ENCODE measurements at regions not wholly inside any gene's neighbourhood (a gene's known extent, or its start where the extent isn't known, plus 50 kb on each side); places are given as distances from the start of the nearest gene placed in this dataset.
A peak's percentile ranks its signal among the peaks of the same experiment; 100 is the strongest.
"Not testable (repeated sequence)": the region's sequence is repeated elsewhere in the genome, so short reads cannot be mapped to it uniquely, and the experiment has no call there.

DNA sequence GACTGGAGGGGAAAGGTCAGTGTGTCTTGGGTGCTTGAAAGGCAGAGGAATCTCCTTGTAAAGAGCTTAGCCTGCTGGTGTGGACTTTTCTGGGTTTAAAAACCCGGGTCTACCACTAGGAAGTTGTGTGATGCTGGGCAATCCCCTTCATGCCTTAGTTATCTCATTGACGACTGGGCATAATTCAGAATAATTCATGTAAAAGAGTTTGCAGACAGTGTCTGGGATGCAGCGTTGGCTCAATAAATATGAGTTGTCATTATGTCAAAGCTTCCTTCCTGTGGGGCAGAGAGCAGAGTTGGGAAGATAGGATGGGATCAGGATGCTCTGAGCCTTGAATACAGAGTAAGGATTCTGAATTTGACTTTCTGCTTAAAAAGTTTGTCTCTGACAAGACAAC is 196.4 kb downstream of the ADRA2A start:
- no peak for DNase-seq

GRCh38 chr10:111273635-111274034 is 196.8 kb downstream of the ADRA2A start:
- DNase-seq: no peak

DNA sequence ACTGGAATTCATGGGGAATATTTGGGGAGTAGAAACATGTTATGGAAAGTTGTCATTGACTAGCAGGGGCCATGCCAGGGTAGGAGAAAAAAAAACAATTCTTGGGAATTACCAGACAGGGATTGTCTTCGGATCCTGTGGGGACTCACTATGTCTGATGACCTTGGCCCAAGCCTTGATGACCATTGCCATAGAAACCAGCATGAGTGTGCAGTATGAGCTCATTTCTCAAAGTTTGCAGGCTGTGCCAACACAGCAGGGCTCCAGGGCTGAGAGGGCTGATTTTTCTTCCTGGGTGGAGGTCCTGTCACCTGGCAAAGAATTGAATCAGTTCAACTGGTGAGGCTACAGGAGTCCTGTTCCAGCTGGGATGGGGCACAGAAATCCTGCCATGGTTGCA is 198.3 kb downstream of the ADRA2A start:
- DNase-seq: no peak

- DNase-seq: no peak
Measured at GRCh38 chr10:111277661-111278060, 200.8 kb downstream of the ADRA2A start.

DNA sequence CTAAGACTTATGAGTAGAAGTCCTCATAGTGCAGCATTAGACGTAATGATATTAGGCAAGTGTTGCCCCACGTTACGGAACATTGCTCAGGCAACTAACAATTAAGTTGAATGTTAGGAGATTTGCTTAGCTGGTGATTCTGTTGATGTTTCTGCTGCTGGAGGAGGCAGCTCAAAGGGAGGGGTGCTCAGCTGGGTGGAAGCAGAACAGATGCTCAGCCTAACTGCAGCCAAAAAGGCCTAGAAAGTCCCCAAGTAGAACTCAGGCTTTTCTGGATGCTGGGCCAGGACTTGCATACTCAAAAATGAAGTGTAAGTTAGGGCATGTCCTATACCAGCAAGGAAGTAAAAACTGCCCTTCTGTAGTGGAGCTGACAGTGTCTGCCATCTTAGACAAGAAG is 201.4 kb downstream of the ADRA2A start:
- no peak for DNase-seq

DNA sequence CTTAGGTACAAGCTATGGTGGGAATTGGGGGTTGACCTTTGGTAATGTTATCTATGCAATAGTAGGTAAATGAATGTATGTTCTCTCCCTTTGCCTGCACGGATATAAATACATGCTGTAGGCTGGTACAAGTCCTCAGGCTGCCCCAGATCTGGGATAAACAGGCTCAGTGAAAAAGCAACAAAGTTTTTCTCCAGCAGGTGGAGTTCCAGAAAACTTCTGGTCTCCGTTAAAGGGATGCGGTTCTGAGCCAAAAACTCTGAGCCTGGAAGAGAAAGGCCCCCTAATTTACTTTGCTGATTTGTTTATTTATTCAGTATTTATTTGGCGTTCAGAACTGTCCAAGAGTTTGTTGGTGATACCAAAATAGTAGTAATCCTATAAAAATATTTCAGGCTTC is 204.7 kb downstream of the ADRA2A start:
- DNase-seq: no peak

DNA sequence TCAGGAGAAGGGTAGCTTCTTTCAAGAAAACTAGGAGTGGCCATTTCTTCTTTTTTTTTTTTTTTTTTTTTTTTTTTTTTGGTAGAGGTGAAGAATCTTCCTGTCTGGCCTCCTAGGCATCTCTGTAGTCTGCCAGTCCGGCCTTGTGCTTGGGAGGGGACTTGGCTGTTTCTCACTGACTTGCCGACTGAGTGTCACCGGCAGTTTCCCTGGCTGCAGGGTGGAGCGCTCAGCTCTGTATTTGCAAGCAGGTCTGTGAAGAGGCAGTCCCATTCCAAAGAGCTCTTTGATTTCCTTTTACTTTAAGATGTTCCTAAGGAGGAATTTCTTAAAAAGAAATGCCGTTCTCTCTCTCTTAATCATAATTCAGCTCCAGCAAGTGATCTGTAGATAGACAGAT is 212.6 kb downstream of the ADRA2A start:
- DNase-seq: no peak

DNA sequence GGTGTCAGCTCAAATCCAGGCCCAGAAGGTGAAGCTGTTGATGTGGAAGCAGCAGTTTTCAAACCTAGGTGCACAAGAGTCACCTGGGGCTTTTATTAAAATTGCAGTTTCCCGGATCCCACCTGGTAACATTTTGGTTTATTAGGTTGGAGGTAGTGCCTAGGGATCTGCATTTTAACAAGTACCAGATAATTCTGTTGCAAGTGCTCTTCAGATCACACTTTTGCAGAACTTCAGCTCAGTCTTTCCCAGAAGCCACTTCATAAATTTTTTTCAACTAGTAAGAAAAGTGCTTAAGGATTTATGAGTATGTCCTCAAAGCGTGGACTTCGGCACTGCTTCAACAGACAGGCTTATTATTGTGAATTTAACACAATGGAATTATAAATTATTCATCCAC is 213.8 kb downstream of the ADRA2A start:
- DNase-seq: no peak

GRCh38 chr10:111295788-111296187 is 219.0 kb downstream of the ADRA2A start:
- DNase-seq: no peak

- no peak for DNase-seq
Measured at GRCh38 chr10:111297351-111297848, 220.6 kb downstream of the ADRA2A start.

DNA sequence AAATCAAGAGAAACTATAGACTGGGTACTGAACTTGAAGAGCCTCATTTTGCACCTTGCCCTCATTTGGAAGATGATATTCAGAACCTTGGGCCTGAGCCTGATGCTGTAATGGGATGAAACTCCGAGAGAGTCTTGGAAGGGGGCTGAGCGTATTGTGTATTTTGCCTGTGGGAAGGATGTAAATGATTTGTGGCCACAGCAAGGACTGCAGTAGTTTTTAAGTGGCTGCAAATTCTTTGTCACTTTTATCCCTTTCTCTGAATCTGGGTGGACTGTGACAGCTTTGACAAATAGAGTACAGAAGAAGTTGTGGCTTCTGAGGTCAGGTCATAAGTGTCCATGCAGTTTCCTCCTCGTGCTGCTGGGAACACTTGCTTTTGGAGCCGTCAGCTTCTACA is 221.2 kb downstream of the ADRA2A start:
- DNase-seq: no peak

DNA sequence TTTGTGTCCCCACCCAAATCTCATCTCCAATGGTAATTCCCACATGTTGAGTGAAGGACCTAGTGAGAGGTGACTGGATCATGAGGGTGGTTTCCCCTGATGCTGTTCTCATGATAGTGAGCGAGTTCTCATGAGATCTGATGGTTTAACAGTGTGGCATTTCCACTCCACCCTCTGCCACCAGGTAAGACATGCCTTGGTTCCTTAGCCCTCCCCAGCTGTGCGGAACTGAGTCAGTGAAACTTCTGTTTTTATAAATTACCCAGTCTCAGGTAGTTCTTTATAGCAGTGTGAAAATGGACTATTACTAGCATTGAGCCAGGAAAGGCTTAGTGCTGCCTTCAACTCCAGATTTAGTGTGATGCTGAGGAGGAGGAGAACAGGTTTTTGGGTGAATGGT is 222.2 kb downstream of the ADRA2A start:
- DNase-seq: no peak

- DNase-seq: no peak
Measured at GRCh38 chr10:111303887-111304286, 227.1 kb downstream of the ADRA2A start.

- peak; percentile 66 for DNase-seq
Measured at GRCh38 chr10:111316722-111317212, 239.9 kb downstream of the ADRA2A start.

DNA sequence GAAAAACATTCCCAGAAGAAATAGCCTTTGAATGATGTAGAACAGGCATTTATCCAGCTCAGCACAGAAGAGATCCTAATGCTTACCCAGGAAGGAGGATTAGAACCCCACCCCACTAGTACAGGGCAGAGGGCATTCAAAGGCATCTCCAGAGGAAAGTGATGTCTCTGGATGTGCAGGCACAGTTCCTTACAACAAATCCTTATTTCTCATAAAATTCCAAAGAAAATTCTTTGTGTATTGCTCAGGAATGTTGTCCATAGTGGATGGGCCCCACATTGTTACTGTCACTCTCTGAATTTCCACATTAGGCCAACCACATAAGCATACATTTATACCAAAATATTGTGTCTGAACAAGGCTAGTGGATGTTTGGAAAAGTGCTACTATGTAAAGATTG is 243.0 kb downstream of the ADRA2A start:
- DNase-seq: no peak

DNA sequence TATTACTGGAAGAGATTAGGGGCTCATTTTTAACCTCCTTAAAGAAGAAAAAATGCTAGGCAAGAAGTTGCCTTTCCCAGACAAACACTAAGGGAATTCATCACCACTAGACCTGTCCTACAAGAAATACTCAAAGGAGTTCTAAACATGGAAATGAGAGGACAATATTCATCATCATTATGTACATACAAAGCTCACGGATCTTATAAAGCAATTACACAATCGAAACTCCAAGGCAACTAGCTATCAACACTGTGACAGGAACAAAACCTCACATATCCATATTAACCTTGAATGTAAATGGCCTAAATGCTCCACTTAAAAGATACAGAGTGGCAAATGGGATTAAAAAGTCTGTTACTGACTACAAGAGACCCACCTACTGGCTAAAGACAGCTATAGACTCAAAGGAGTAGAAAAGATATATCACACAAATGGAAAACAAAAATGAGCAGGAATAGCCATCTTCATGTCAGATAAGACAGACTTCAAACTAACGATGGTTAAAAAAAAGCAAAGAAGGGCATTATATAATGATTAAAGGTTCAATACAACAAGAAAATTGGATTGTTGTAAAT is 246.6 kb downstream of the ADRA2A start:
- DNase-seq: no peak

DNA sequence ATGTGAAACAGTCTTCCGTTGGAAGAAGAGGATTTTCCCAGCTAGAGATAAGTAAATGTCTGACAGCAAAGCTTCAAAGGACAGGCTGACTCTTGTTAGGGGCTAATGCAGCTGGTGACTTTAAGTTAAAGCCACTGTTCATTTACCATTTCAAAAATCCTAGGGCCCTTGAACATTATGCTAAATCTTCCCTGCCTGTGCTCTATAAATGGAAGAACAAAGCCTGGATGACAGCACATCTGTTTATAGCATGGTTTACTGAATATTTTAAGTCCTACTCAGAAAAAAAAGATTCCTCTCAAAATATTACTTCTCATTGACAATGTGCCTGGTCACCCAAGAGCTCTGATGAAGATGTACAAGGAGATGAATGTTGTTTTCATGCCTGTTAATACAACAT is 255.3 kb downstream of the ADRA2A start:
- not testable (repeated sequence) for DNase-seq

DNA sequence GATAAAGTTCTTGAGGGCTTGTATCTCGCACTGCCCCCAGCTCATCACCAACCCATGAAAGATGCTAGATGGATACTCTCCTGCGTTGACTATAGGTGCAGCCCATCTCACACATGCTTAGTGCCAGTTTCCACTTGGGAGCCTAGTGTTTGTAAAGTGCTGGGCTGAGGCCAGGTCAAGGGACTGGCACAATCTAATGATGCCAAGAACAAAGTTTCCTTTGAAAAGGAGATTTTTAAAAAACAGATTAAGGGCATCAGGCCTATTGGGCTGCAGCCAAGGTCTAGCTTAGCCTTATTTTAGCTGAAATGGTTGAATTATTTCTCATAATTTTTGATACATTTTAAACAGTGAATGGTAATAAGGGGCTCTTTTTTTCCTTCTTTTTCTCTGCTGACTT is 259.0 kb downstream of the ADRA2A start:
- DNase-seq: no peak

GRCh38 chr10:111338035-111338434 is 261.2 kb downstream of the ADRA2A start:
- no peak for DNase-seq

DNA sequence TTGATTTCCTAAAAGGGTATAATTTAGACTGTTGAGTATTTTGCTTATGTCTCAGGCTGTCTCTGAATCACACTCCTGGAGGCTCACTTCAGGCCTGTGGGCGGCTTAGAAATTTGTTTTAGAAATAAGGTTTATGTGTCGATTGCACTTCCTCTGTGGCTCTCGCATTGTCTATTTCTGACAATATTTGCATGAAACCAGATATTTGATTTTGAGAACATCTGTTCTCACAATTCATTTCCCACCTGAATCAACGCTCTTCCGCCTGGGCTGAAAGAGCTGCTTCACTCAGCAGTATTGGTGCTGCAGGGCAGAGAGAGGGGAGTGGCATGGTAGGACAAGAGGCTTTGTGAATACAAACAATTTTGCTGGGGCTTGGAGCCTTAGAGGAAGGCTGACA is 262.0 kb downstream of the ADRA2A start:
- DNase-seq: no peak

DNA sequence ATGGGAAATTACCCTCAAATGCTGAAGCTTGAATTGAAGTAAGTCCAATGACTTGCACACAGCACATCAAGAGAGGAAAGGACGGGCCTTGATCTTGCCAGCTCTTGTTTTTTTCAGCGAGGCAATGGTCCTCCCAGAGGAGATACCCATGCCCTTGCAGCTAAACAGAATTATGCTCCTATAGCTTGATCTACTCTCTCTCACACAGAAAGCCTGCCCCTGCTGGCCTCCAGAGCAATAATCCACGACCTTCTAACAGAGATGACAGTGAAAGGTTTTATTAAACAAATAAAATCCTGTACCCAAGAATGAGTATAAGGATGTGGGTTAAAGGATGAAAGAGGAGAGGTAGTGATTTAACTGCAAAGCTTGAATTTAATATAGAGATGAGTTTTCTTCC is 268.0 kb downstream of the ADRA2A start:
- DNase-seq: peak; percentile 58

DNA sequence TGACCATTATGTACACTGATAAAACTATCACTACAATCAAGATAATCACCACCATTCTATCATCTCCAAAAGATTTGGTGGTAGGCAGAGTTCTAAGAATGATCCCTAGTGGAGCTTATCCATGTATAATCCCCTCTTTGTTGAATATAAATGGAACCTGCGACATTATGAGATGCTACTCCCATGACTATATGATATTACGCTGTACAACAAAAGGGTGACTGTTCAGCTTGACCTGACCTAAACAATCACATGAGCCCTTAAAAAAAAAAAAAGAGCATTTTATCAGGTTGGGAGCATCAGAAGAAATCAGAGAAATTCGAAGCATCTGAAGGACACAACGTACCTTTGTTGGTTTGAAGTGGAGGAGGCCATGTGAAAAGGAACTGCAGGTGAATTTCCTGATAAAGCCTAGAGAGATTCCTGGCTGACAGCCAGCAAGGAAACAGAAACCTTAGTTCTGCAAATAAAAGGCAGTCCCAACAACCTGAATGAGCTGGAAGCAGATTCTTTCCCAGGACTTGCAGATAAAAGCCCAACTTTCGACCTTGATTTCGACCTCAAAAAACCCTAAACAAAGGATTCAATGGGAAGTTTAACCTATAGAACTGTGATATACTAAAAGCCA is 270.7 kb downstream of the ADRA2A start:
- no peak for DNase-seq

- DNase-seq: no peak
Measured at GRCh38 chr10:111348076-111348475, 271.2 kb downstream of the ADRA2A start.

GRCh38 chr10:111354859-111355258 is 278.0 kb downstream of the ADRA2A start:
- DNase-seq: no peak

DNA sequence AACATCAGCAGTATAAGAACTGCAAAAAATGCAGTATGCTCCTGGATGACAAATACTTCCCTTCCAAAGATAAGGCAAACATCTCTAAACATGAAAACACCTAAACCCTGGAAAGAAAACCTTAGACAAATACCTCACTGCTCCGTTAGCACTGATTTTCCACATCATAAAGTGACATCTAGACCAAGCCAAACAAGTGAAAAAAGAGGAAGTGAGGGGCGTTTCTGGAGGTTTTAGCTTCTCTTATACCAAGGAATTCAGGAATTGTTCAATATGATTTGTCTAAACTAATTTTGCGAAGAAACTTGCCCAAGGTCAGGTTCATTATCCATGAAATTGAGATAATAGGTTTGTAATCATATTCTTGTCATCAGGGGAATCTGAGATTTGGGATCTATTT is 279.7 kb downstream of the ADRA2A start:
- no peak for DNase-seq
